Calu3 (cell line): ENCODE measurements at regions not wholly inside any gene's neighbourhood (a gene's known extent, or its start where the extent isn't known, plus 50 kb on each side); places are given as distances from the start of the nearest gene placed in this dataset.

Experiments
- BruUV-seq: library from RNA; stranded (reverse); fragments of 400-500 nt; replicated peaks from 2 replicates; lab custom pipeline; 2021; lab: Mats Ljungman, UMichigan
- CTCF ChIA-PET: fragments of 300-600 bp; sonication (Branson Sonifier 250); formaldehyde crosslinking; loops from one replicate; lab custom pipeline; 2022; ENCODE audit warnings: antibody characterized with exemption; lab: Charles Lee
- DNase-seq: peaks from one replicate; pipeline ENCODE4 v3.0.0; 2022
- H3K27ac Mint-ChIP-seq: one replicate; pipeline ENCODE4 v1.8.0; 2022; ENCODE audit warnings: mixed read lengths; ENCODE audit not compliant: unreplicated experiment
- H3K27me3 Mint-ChIP-seq: one replicate; pipeline ENCODE4 v1.8.0; 2022; ENCODE audit warnings: mixed read lengths; ENCODE audit not compliant: unreplicated experiment
- H3K36me3 Mint-ChIP-seq: one replicate; pipeline ENCODE4 v1.8.0; 2022; ENCODE audit warnings: mild to moderate bottlenecking, moderate library complexity, mixed read lengths; ENCODE audit not compliant: insufficient read depth, unreplicated experiment
- H3K4me1 Mint-ChIP-seq: one replicate; pipeline ENCODE4 v1.8.0; 2022; ENCODE audit warnings: mild to moderate bottlenecking, low read depth, mixed read lengths; ENCODE audit not compliant: unreplicated experiment
- H3K4me3 Mint-ChIP-seq: one replicate; pipeline ENCODE4 v1.8.0; 2022; ENCODE audit warnings: mild to moderate bottlenecking, low read depth, moderate library complexity, mixed read lengths; ENCODE audit not compliant: unreplicated experiment
- H3K9me3 Mint-ChIP-seq: one replicate; pipeline ENCODE4 v1.8.0; 2022; ENCODE audit warnings: low read depth, mixed read lengths; ENCODE audit not compliant: unreplicated experiment
- intact Hi-C: fragments of 100-400 bp; cut with micrococcal nuclease; formaldehyde crosslinking; loops from one replicate; pipeline ENCODE4 v1.10.0; 2022; ENCODE audit not compliant: unreplicated experiment
- TF ChIP-seq, protein P1 (sequence below): fragments of 200-600 bp; IDR thresholded peaks from one replicate; pipeline ENCODE4 v1.8.0; 2022; ENCODE audit warnings: antibody characterized with exemption; ENCODE audit not compliant: unreplicated experiment

DNA sequence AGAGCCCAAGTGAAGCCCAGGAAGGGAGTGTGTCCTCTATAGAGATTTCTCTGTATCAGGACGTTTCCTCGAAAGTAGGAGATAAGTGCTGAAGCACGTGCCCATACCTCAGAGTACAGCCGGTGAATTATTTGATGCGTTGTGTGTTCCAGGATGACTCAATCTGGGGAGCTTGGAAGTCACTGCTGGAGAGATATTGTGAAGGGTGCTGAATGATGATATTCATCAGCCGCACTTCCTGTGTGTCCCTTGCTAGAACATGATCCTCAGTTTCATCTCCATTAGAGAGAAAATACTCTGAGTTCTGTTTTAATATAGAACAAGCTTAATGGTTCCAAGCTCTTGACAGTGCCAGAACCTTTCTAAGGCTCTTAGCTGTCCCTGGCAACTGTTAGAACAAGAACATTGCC, 402.3 kb upstream of the ADAMTSL1 start:
- Mint-ChIP-seq H3K4me3 (no peak overlapping the region), H3K27ac (no peak overlapping the region), H3K36me3 (no peaks in the 10 kb centered on the region), H3K4me1 (peaks cover 8% of the 10 kb centered on the region), H3K27me3 (no peaks in the 10 kb centered on the region), H3K9me3 (peaks cover 1% of the 10 kb centered on the region)
- no TSS peak for BruUV-seq
- CTCF ChIA-PET, result no interaction called here
- DNase-seq, result no peak
- intact Hi-C loops, result no loop called here
- TF ChIP-seq, protein P1, sequence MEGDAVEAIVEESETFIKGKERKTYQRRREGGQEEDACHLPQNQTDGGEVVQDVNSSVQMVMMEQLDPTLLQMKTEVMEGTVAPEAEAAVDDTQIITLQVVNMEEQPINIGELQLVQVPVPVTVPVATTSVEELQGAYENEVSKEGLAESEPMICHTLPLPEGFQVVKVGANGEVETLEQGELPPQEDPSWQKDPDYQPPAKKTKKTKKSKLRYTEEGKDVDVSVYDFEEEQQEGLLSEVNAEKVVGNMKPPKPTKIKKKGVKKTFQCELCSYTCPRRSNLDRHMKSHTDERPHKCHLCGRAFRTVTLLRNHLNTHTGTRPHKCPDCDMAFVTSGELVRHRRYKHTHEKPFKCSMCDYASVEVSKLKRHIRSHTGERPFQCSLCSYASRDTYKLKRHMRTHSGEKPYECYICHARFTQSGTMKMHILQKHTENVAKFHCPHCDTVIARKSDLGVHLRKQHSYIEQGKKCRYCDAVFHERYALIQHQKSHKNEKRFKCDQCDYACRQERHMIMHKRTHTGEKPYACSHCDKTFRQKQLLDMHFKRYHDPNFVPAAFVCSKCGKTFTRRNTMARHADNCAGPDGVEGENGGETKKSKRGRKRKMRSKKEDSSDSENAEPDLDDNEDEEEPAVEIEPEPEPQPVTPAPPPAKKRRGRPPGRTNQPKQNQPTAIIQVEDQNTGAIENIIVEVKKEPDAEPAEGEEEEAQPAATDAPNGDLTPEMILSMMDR, result no peak

DNA sequence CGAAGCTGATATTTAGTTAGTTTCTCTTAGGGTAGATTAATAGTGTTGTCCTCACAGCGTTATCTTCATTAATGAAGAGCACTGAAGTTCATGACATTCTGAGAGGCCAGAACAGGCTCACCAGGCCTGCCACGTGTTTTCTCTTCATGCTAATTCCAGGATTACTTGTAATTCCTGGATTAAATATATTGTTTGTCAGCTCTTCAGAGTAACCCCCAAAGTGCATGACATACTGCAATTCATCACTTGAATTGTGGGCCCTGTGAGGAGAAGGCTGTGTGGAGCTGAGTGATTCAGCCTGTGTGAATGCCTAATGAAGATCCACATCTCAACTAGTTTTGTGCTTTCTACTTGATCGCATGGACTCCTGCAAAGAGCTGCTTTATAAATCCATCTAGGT, 401.0 kb upstream of the ADAMTSL1 start:
- H3K4me3 Mint-ChIP-seq, result no peak overlapping the region
- peaks cover 3% of the 10 kb centered on the region for H3K9me3 Mint-ChIP-seq
- no peak for DNase-seq
- peaks cover 22% of the 10 kb centered on the region for H3K4me1 Mint-ChIP-seq
- H3K27ac Mint-ChIP-seq, result no peak overlapping the region
- no peaks in the 10 kb centered on the region for H3K36me3 Mint-ChIP-seq
- CTCF ChIA-PET, result no interaction called here
- H3K27me3 Mint-ChIP-seq, result no peaks in the 10 kb centered on the region
- intact Hi-C loops, result no loop called here
- TF ChIP-seq, protein P1, result no peak
- BruUV-seq, result no TSS peak

DNA sequence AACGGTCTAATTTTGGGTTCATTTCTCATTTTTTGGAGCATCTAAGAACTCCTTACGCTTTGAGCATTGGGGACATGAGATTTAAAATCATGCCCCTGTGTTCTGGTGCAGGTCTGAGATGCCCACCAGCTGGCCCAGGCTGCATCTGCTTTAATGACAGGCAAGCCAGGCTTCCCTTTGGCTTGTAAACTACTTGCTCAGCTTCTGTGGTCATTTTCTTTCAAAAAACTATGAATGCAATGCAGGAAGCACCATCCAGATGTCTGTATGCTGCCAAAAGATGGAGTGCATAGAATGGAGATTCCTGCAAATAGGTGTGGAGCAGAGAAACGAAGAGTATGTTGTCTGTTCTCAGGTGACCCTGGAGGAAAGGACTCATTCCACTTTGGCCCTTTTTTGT, 399.9 kb upstream of the ADAMTSL1 start:
- no peaks in the 10 kb centered on the region for H3K36me3 Mint-ChIP-seq
- H3K27ac Mint-ChIP-seq, result no peak overlapping the region
- CTCF ChIA-PET, result no interaction called here
- H3K9me3 Mint-ChIP-seq, result peaks cover 3% of the 10 kb centered on the region
- H3K27me3 Mint-ChIP-seq, result no peaks in the 10 kb centered on the region
- intact Hi-C loops, result no loop called here
- no peak overlapping the region for H3K4me3 Mint-ChIP-seq
- DNase-seq, result no peak
- no TSS peak for BruUV-seq
- TF ChIP-seq, protein P1, result no peak
- peaks cover 22% of the 10 kb centered on the region for H3K4me1 Mint-ChIP-seq

DNA sequence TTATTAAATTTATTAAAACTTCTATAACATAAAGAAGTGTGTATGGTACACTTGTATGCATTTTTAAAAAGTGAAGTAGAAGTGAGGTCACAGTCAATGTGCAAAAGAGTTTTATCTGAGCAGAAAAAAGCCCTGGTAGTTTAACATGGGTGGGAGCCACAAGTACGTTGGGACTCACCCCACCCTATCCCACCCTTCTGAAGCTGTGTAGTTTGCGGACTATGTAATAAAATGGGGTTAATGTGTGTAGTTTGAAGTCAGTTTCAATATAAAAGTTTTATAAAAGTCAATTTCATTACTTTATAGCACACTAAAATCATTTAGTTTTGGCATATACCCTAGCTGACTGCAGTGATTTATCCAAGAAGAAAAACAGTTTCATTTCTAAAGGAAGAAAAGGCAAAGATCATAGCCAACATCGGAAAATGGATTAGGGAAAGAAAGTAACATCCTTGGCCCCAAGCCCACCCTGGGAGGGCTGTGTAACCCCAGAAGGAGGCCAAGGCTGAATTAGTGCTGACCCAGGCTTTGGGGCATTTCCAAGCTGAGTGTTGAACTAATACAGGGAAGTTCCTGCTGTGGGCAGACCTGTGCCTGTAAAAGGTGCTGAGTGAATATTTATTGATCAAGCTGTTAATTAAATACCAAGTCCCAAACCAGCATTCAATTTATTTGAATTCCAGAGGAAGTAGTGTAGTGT, 398.6 kb upstream of the ADAMTSL1 start:
- Mint-ChIP-seq H3K27ac (no peak overlapping the region), H3K27me3 (no peaks in the 10 kb centered on the region), H3K36me3 (no peaks in the 10 kb centered on the region), H3K9me3 (peaks cover 3% of the 10 kb centered on the region), H3K4me3 (no peak overlapping the region), H3K4me1 (peaks cover 22% of the 10 kb centered on the region)
- CTCF ChIA-PET, result interaction anchor here (0.6 kb wide), 1 partner anchor 837 kb away, joined by 5 read pairs; no protein-coding TSS in a partner anchor
- TF ChIP-seq, protein P1, result no peak
- no TSS peak for BruUV-seq
- intact Hi-C loops, result no loop called here
- DNase-seq, result no peak
